ENCODE measurements at regions not wholly inside any gene's neighbourhood (a gene's known extent, or its start where the extent isn't known, plus 50 kb on each side); places are given as distances from the start of the nearest gene placed in this dataset.

DNA sequence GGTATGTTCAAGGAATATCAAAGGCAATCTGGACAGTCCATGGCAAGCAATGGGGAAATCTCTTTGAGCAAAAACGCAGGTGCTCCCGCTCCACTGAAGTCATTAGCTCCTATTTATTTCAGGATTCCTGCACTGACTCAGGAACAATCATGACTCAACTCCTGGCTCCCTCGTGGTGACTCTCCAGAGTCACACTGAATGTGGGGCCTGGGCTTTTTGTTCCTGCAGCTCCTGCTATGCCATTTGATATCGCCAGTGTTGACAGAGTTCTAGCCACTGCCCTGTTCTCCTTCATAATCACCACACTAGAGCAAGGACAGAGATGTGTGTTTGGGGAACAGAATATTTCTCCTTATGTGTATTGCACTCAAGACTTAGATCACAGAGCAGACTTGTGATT, 187.2 kb upstream of the ZNF462 start:
- TF ChIP-seq, protein P1, sequence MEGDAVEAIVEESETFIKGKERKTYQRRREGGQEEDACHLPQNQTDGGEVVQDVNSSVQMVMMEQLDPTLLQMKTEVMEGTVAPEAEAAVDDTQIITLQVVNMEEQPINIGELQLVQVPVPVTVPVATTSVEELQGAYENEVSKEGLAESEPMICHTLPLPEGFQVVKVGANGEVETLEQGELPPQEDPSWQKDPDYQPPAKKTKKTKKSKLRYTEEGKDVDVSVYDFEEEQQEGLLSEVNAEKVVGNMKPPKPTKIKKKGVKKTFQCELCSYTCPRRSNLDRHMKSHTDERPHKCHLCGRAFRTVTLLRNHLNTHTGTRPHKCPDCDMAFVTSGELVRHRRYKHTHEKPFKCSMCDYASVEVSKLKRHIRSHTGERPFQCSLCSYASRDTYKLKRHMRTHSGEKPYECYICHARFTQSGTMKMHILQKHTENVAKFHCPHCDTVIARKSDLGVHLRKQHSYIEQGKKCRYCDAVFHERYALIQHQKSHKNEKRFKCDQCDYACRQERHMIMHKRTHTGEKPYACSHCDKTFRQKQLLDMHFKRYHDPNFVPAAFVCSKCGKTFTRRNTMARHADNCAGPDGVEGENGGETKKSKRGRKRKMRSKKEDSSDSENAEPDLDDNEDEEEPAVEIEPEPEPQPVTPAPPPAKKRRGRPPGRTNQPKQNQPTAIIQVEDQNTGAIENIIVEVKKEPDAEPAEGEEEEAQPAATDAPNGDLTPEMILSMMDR (conservative IDR thresholded peaks at IDR 0.05; ENCODE audit: low read length) = no peak
- TF ChIP-seq EZH2phosphoT487 (IDR thresholded peaks at IDR 0.05; ENCODE audit: borderline replicate concordance) = no peak

All from Loucy (cell line).